Suprapubic skin (tissue), 4 donors: ENCODE measurements at regions not wholly inside any gene's neighbourhood (a gene's known extent, or its start where the extent isn't known, plus 50 kb on each side); places are given as distances from the start of the nearest gene placed in this dataset.
A peak's percentile ranks its signal among the peaks of the same experiment; 100 is the strongest.

Experiments used
- DNase-seq, 2 donors: peaks; one replicate each; pipeline ENCODE4 v3.0.0-alpha.2; 2019; ENCODE audit warnings: low spot score in 2 of 2
- H3K27ac ChIP-seq: fragments of 200-600 bp; sonication (generic); one replicate; pipeline ENCODE4 v1.5.1; 2019
- H3K27me3 ChIP-seq: fragments of 200-600 bp; sonication (generic); one replicate; pipeline ENCODE4 v1.5.1; 2019
- H3K36me3 ChIP-seq: fragments of 200-600 bp; sonication (generic); one replicate; pipeline ENCODE4 v1.5.1; 2019
- H3K4me1 ChIP-seq: fragments of 200-600 bp; sonication (generic); one replicate; pipeline ENCODE4 v1.5.1; 2019
- H3K4me3 ChIP-seq: fragments of 200-600 bp; sonication (generic); one replicate; pipeline ENCODE4 v1.5.1; 2019; ENCODE audit warnings: mild to moderate bottlenecking
- H3K9me3 ChIP-seq: fragments of 200-600 bp; sonication (generic); one replicate; pipeline ENCODE4 v1.5.1; 2019
- EP300 ChIP-seq: sonication (generic); formaldehyde crosslinking; IDR thresholded peaks from one replicate; pipeline ENCODE4 v1.6.1; 2017; ENCODE audit warnings: antibody characterized with exemption
- POLR2A ChIP-seq, 2 donors: fragments of 450-650 bp; IDR thresholded peaks; one replicate each; pipeline ENCODE4 v1.6.1; 2017; ENCODE audit warnings: antibody characterized with exemption in 2 of 2, mild to moderate bottlenecking in 2 of 2, moderate library complexity in 2 of 2
- POLR2AphosphoS5 ChIP-seq, 3 donors: sonication (generic); formaldehyde crosslinking; IDR thresholded peaks; one replicate each; pipeline ENCODE4 v1.6.1; 2017; ENCODE audit warnings: antibody characterized with exemption in 3 of 3
- WGBS: methylation state at CpG from one replicate; pipeline ENCODE4 v1.1.5; 2018; 5-methylcytosine and 5-hydroxymethylcytosine counted together
- TF ChIP-seq, protein P1 (sequence below), 2 donors: fragments of 200-600 bp in 1 of 2; fragments of 450-650 bp in 1 of 2; sonication (generic) in 1 of 2; IDR thresholded peaks; one replicate each; pipeline ENCODE4 v1.5.1; 2016 to 2019; ENCODE audit warnings: antibody characterized with exemption in 2 of 2, mild to moderate bottlenecking in 1 of 2, moderate library complexity in 1 of 2

DNA sequence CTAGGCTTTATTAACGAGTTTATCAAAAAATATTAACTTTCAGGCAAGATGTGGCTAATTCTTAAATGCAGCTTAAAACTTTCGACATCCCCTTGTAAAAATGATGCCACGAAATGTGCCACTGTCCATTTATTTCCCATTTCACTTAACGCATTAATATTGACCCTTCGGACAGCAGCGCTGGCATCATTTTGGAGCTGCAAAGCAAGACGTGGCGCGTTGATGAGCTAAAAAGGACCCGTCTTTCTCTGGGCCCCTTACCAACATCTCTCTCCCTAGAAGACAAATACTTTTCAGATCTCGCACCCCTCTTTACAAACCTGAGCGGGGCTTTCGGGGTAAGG, 367.9 kb downstream of the MTX2 start:
- Histone ChIP-seq H3K4me1 (peaks cover 17% of the 10 kb centered on the region), H3K27ac (no peak overlapping the region), H3K9me3 (no peaks in the 10 kb centered on the region), H3K27me3 (peaks cover 57% of the 10 kb centered on the region), H3K4me3 (peak overlapping the region; percentile 84), H3K36me3 (no peaks in the 10 kb centered on the region)
- no peak for TF ChIP-seq EP300
- no peak for TF ChIP-seq POLR2AphosphoS5 (IDR thresholded peaks at IDR 0.05)
- TF ChIP-seq, protein P1, sequence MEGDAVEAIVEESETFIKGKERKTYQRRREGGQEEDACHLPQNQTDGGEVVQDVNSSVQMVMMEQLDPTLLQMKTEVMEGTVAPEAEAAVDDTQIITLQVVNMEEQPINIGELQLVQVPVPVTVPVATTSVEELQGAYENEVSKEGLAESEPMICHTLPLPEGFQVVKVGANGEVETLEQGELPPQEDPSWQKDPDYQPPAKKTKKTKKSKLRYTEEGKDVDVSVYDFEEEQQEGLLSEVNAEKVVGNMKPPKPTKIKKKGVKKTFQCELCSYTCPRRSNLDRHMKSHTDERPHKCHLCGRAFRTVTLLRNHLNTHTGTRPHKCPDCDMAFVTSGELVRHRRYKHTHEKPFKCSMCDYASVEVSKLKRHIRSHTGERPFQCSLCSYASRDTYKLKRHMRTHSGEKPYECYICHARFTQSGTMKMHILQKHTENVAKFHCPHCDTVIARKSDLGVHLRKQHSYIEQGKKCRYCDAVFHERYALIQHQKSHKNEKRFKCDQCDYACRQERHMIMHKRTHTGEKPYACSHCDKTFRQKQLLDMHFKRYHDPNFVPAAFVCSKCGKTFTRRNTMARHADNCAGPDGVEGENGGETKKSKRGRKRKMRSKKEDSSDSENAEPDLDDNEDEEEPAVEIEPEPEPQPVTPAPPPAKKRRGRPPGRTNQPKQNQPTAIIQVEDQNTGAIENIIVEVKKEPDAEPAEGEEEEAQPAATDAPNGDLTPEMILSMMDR (IDR thresholded peaks at IDR 0.05), result no peak
- no peak for TF ChIP-seq POLR2A (IDR thresholded peaks at IDR 0.05)
- DNase-seq, result no peak
- 23% methylated on average over 13 of the region's 13 CpGs for WGBS

DNA sequence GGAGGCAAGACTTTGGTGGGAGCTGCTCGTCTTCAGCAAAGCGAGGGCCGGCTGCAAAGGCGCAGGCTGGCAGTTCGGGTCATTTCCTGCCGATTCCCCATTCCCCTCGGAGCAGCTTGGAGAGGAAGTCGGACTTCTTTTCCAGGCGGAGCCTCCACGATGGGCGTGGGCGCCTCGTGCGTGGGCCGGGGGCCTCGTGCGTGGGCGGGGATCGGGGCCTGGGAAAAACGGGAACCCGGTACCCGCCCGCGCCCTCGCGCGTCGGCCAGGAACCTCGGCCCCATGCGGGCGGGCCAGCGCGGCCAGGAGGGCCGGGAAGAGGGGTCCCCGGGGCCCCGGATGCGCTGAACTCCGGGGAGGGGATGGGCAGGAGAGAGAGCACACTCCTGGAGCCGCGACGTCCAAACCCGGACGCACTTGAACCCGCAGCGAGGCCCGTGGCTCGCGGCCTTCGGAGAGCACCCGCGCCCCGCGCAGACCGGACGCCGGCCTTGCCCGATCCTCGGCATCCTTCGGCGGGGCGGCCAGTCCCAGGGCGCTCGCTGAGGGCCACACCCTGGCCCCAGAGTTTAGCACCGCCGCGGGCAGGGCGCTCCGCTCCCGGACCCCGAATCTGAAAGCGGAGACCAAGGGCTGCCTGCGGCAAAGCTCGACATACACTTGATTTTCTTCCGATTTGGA, 368.4 kb downstream of the MTX2 start:
- Histone ChIP-seq H3K27ac (peak overlapping the region; percentile 81), H3K4me1 (peaks cover 17% of the 10 kb centered on the region), H3K27me3 (peaks cover 59% of the 10 kb centered on the region), H3K9me3 (no peaks in the 10 kb centered on the region), H3K4me3 (peak overlapping the region; percentile 84), H3K36me3 (no peaks in the 10 kb centered on the region)
- TF ChIP-seq, protein P1 (IDR thresholded peaks at IDR 0.05), result no peak
- TF ChIP-seq POLR2AphosphoS5 (IDR thresholded peaks at IDR 0.05), result no peak
- no peak for TF ChIP-seq EP300
- no peak for TF ChIP-seq POLR2A (IDR thresholded peaks at IDR 0.05)
- DNase-seq, result peak; percentile 82 to 84
- under 1% methylated on average over 19 of the region's 74 CpGs for WGBS

DNA sequence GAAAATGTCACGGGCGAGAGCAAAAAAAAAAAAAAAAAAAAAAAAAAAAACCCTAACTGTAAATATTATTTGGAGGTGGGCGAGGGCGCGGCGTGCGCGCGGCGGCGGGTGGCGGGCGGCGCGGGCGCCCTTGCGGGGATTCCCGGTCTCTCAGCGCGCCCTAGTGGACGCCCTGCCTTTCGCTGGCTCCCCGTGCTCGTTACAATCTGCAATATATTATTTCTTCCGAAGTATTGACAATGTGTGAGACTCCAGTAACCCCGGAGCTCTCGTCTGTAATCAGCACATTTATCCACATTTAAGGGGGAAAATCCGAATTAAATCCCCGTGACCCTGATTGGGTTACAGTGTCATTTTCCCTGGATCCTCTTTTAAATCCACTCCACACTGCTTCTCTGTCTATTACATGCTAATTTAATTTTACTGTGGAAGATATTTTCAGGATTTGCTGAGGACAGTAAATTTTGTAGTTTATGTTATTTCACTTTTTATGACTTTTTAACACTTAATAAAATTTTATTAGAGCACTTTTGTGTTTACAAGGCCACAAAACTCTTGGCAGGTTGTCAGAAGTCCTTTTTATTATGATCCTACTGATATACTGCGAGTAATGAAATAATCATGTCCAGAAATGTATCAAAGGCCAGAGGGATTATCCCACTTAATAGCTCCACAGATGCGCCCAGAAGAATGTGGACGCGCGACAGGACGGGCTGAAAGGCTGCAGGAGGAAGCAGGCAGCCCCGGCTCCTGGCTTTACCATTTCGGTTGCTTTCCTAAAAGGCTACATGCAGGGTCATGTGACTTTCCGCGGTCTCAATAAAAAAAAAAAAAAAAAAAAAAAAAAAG, 369.1 kb downstream of the MTX2 start:
- Histone ChIP-seq H3K4me1 (peaks cover 17% of the 10 kb centered on the region), H3K27ac (peak overlapping the region; percentile 81), H3K27me3 (peaks cover 59% of the 10 kb centered on the region), H3K9me3 (no peaks in the 10 kb centered on the region), H3K36me3 (no peaks in the 10 kb centered on the region), H3K4me3 (peak overlapping the region; percentile 84)
- peak; percentile 74 to 86 for DNase-seq
- TF ChIP-seq, protein P1 (IDR thresholded peaks at IDR 0.05), result peak; percentile 40 to 72
- TF ChIP-seq EP300, result no peak
- 5% methylated on average over 39 of the region's 39 CpGs for WGBS

DNA sequence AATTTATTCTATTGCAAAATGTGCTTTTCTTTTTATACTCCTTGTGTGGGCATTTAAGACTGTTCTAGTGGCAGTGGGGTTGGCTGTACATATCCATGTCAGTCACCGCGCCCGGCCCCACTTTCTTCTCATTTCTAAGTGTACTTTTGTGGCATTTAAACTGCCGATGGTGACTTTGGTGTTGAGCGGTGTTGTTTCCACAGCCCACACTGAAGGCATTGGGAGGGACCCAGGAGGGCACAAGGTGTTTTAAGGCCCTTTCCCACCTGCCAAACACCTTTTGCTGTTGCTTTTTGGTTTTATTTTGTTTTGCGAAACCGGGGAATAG, 369.7 kb downstream of the MTX2 start:
- Histone ChIP-seq H3K27me3 (peaks cover 63% of the 10 kb centered on the region), H3K4me3 (no peak overlapping the region), H3K27ac (no peak overlapping the region), H3K36me3 (no peaks in the 10 kb centered on the region), H3K4me1 (peaks cover 17% of the 10 kb centered on the region), H3K9me3 (no peaks in the 10 kb centered on the region)
- TF ChIP-seq, protein P1 (IDR thresholded peaks at IDR 0.05), result no peak
- TF ChIP-seq POLR2A (IDR thresholded peaks at IDR 0.05) (no peak), EP300 (no peak), POLR2AphosphoS5 (IDR thresholded peaks at IDR 0.05) (no peak)
- WGBS, result 73% methylated on average over 7 of the region's 7 CpGs
- DNase-seq, result no peak

DNA sequence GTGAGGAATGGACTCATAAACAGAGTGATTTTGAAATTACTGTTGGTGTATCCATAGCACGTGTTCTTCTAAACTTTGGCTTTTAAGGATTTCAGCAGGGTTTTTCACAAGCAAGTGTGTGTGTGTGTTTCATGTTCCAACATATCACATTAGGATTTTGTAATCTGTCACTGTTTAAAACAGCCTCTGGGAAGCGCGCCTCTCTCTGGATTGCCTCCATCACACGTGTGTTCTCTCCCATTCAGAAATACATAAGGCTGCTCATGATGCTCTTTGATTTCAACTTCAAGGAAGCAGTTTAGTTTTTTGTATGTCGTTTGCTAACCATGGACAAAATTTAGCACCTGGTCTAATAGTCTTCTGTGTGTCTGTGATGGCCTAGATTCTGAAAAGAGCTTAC, 370.4 kb downstream of the MTX2 start:
- Histone ChIP-seq H3K4me1 (peaks cover 17% of the 10 kb centered on the region), H3K9me3 (no peaks in the 10 kb centered on the region), H3K27me3 (peaks cover 64% of the 10 kb centered on the region), H3K27ac (no peak overlapping the region), H3K4me3 (no peak overlapping the region), H3K36me3 (no peaks in the 10 kb centered on the region)
- WGBS, result 45% methylated on average over 5 of the region's 5 CpGs
- no peak for TF ChIP-seq POLR2AphosphoS5 (IDR thresholded peaks at IDR 0.05)
- TF ChIP-seq, protein P1 (IDR thresholded peaks at IDR 0.05), result no peak
- no peak for TF ChIP-seq POLR2A (IDR thresholded peaks at IDR 0.05)
- no peak for TF ChIP-seq EP300
- no peak for DNase-seq
